Naive thymus-derived CD4-positive, alpha-beta T cell (primary cell): ENCODE measurements at regions not wholly inside any gene's neighbourhood (a gene's known extent, or its start where the extent isn't known, plus 50 kb on each side); places are given as distances from the start of the nearest gene placed in this dataset.

Source experiments
- ATAC-seq: fragments of 150-1000 bp; cut with Tn5 transposase; 2 replicates; pipeline ENCODE4 v1.10.0; 2021; ENCODE audit warnings: mild to moderate bottlenecking, moderate library complexity
- CTCF ChIA-PET: fragments of 350-600 bp; sonication (Branson Sonifier 250); formaldehyde crosslinking; loops from one replicate; lab custom pipeline; 2021; ENCODE audit warnings: antibody characterized with exemption; lab: Charles Lee
- POLR2A ChIA-PET: fragments of 350-600 bp; sonication (Branson Sonifier 250); formaldehyde crosslinking; loops from one replicate; lab custom pipeline; 2021; ENCODE audit warnings: antibody characterized with exemption, inconsistent platforms; lab: Charles Lee
- DNase-seq, 9 donors: peaks; one replicate each; pipeline versions ENCODE4 v3.0.0 to v3.0.0-alpha.2; 2020 to 2022; ENCODE audit warnings: mixed read lengths in 1 of 9
- H3K27ac ChIP-seq: one replicate; pipeline ENCODE4 v1.7.0; 2013; ENCODE audit warnings: mild to moderate bottlenecking, low read depth, low read length, moderate library complexity
- H3K27me3 ChIP-seq, 2 donors: one replicate each; pipeline ENCODE4 v1.7.0; 2013; ENCODE audit warnings: low read length in 2 of 2, mild to moderate bottlenecking in 2 of 2, moderate library complexity in 2 of 2; ENCODE audit not compliant: control insufficient read depth in 2 of 2, insufficient read depth in 2 of 2
- H3K36me3 ChIP-seq, 3 experiments: 1 replicate in 2 of 3; 2 replicates in 1 of 3; pipeline ENCODE4 v1.7.0; 2013; ENCODE audit warnings: low read length in 3 of 3, mild to moderate bottlenecking in 3 of 3, moderate library complexity in 1 of 3; ENCODE audit not compliant: insufficient read depth in 3 of 3, control insufficient read depth in 2 of 3
- H3K4me1 ChIP-seq, 2 donors: one replicate each; pipeline ENCODE4 v1.7.0; 2013; ENCODE audit warnings: low read length in 2 of 2, mild to moderate bottlenecking in 2 of 2, moderate library complexity in 1 of 2; ENCODE audit not compliant: control insufficient read depth in 2 of 2, insufficient read depth in 2 of 2
- H3K4me3 ChIP-seq: 2 replicates; pipeline ENCODE4 v1.7.0; 2013; ENCODE audit warnings: mild to moderate bottlenecking, low read length
- H3K9me3 ChIP-seq, 3 experiments: 1 replicate in 2 of 3; 2 replicates in 1 of 3; pipeline ENCODE4 v1.7.0; 2013; ENCODE audit warnings: low read length in 3 of 3; ENCODE audit not compliant: control insufficient read depth in 2 of 3
- H3K27ac Mint-ChIP-seq, 9 donors: one replicate each; pipeline ENCODE4 v1.8.0; 2020 to 2022; ENCODE audit warnings: mixed read lengths in 9 of 9, mild to moderate bottlenecking in 8 of 9, moderate library complexity in 5 of 9, inconsistent platforms in 2 of 9
- H3K27me3 Mint-ChIP-seq, 5 donors: one replicate each; pipeline ENCODE4 v1.8.0; 2021 to 2022; ENCODE audit warnings: mixed read lengths in 5 of 5, mild to moderate bottlenecking in 1 of 5
- H3K36me3 Mint-ChIP-seq, 5 donors: one replicate each; pipeline ENCODE4 v1.8.0; 2020 to 2022; ENCODE audit warnings: mixed read lengths in 5 of 5, mild to moderate bottlenecking in 3 of 5, inconsistent platforms in 1 of 5
- H3K4me1 Mint-ChIP-seq, 7 donors: one replicate each; pipeline ENCODE4 v1.8.0; 2020 to 2022; ENCODE audit warnings: mixed read lengths in 7 of 7, mild to moderate bottlenecking in 3 of 7, inconsistent platforms in 1 of 7
- H3K4me3 Mint-ChIP-seq, 10 donors: one replicate each; pipeline ENCODE4 v1.8.0; 2020 to 2022; ENCODE audit warnings: mild to moderate bottlenecking in 10 of 10, mixed read lengths in 10 of 10, moderate library complexity in 6 of 10, inconsistent platforms in 2 of 10
- H3K9me3 Mint-ChIP-seq, 11 donors: one replicate each; pipeline ENCODE4 v1.8.0; 2020 to 2022; ENCODE audit warnings: mixed read lengths in 11 of 11, mild to moderate bottlenecking in 4 of 11, inconsistent platforms in 1 of 11, moderate library complexity in 1 of 11
- intact Hi-C, 2 donors: fragments of 100-400 bp; cut with micrococcal nuclease; formaldehyde crosslinking; loops; one replicate each; pipeline ENCODE4 v1.15.1; 2023

GRCh38 chrX:15150586-15150985, 119.3 kb downstream of the ASB9 start:
- no peak for ATAC-seq
- H3K27ac ChIP-seq, result no peak overlapping the region
- H3K4me3 ChIP-seq, result no peak overlapping the region
- H3K4me1 ChIP-seq, result peaks cover 5 to 11% of the 10 kb centered on the region in 2 donors
- DNase-seq, result no peak
- H3K36me3 Mint-ChIP-seq, result peaks cover 0 to 22% (median 0%) of the 10 kb centered on the region in 5 donors
- no peaks in the 10 kb centered on the region for H3K36me3 ChIP-seq
- H3K9me3 Mint-ChIP-seq, result peaks cover 0 to 10% (median 0%) of the 10 kb centered on the region in 11 donors
- H3K4me3 Mint-ChIP-seq, result peak overlapping the region in 1 of 10 donors; percentile 8
- CTCF ChIA-PET, result no interaction called here
- H3K27ac Mint-ChIP-seq, result peak overlapping the region in 4 of 9 donors; percentile 3 to 93 (median 70)
- peaks cover 7 to 45% (median 21%) of the 10 kb centered on the region in 7 donors for H3K4me1 Mint-ChIP-seq
- POLR2A ChIA-PET, result no interaction called here
- H3K9me3 ChIP-seq, result no peaks in the 10 kb centered on the region
- no peaks in the 10 kb centered on the region for H3K27me3 ChIP-seq
- H3K27me3 Mint-ChIP-seq, result peaks cover 0 to 5% (median 0%) of the 10 kb centered on the region in 5 donors
- intact Hi-C loops, result loop anchor here (2.0 to 10.0 kb wide), 2 partner anchors 54 to 644 kb away; partner anchors contain the start of gene ZRSR2 (in 1 of the 2)

GRCh38 chrX:15146515-15146914, 123.4 kb downstream of the ASB9 start:
- Histone ChIP-seq H3K4me3 (no peak overlapping the region), H3K27ac (no peak overlapping the region), H3K27me3 (no peaks in the 10 kb centered on the region), H3K4me1 (peaks cover 4 to 5% of the 10 kb centered on the region in 2 donors), H3K36me3 (no peaks in the 10 kb centered on the region), H3K9me3 (no peaks in the 10 kb centered on the region)
- DNase-seq (peak in 1 of 9 donors; percentile 4), ATAC-seq (no peak)
- H3K4me1 Mint-ChIP-seq, result peaks cover 7 to 44% (median 28%) of the 10 kb centered on the region in 7 donors
- peaks cover 0 to 11% (median 0%) of the 10 kb centered on the region in 5 donors for H3K36me3 Mint-ChIP-seq
- ChIA-PET CTCF (no interaction called here), POLR2A (no interaction called here)
- H3K27ac Mint-ChIP-seq, result no peak overlapping the region
- peaks cover 0 to 7% (median 0%) of the 10 kb centered on the region in 5 donors for H3K27me3 Mint-ChIP-seq
- H3K9me3 Mint-ChIP-seq, result peaks cover 0 to 3% (median 0%) of the 10 kb centered on the region in 11 donors
- H3K4me3 Mint-ChIP-seq, result no peak overlapping the region
- intact Hi-C loops, result loop anchor here (10.0 kb wide), 4 partner anchors 188 to 1502 kb away; partner anchors contain the start of genes FANCB (in 1 of the 2), MOSPD2 (in 1 of the 2) and PIGA (in 1 of the 2)

GRCh38 chrX:15143825-15144121, 126.1 kb downstream of the ASB9 start:
- no peaks in the 10 kb centered on the region for H3K27me3 ChIP-seq
- Mint-ChIP-seq H3K9me3 (peaks cover 0 to 1% (median 0%) of the 10 kb centered on the region in 11 donors), H3K27me3 (peaks cover 0 to 7% (median 0%) of the 10 kb centered on the region in 5 donors), H3K4me1 (peaks cover 4 to 27% (median 17%) of the 10 kb centered on the region in 7 donors), H3K4me3 (no peak overlapping the region), H3K27ac (no peak overlapping the region), H3K36me3 (peaks cover 0 to 6% (median 0%) of the 10 kb centered on the region in 5 donors)
- no peaks in the 10 kb centered on the region for H3K9me3 ChIP-seq
- H3K4me1 ChIP-seq, result peaks cover 0 to 5% of the 10 kb centered on the region in 2 donors
- no peak overlapping the region for H3K27ac ChIP-seq
- CTCF ChIA-PET, result interaction anchor here (1.0 kb wide), 1 partner anchor 1048 kb away, joined by 3 read pairs; no protein-coding TSS in a partner anchor
- ATAC-seq (no peak), DNase-seq (no peak)
- intact Hi-C loops, result loop anchor here (1.0 to 10.0 kb wide), 11 partner anchors 36 to 1637 kb away; partner anchors contain the start of genes FANCB (in 2 of the 2), MOSPD2 (in 2 of the 2) and PIGA (in 1 of the 2)
- no peaks in the 10 kb centered on the region for H3K36me3 ChIP-seq
- no peak overlapping the region for H3K4me3 ChIP-seq
- POLR2A ChIA-PET, result no interaction called here

- ChIA-PET CTCF (interaction anchor here (1.0 to 1.1 kb wide), 3 partner anchors 59 to 1048 kb away, joined by 3 read pairs; no protein-coding TSS in a partner anchor), POLR2A (no interaction called here)
- Mint-ChIP-seq H3K4me3 (peak overlapping the region in 9 of 10 donors; percentile 10 to 77 (median 58)), H3K9me3 (peaks cover 0 to 1% (median 0%) of the 10 kb centered on the region in 11 donors), H3K27ac (peak overlapping the region in 6 of 9 donors; percentile 17 to 91 (median 70)), H3K4me1 (peaks cover 4 to 23% (median 17%) of the 10 kb centered on the region in 7 donors), H3K27me3 (peaks cover 0 to 3% (median 0%) of the 10 kb centered on the region in 5 donors), H3K36me3 (peaks cover 0 to 2% (median 0%) of the 10 kb centered on the region in 5 donors)
- Histone ChIP-seq H3K27ac (no peak overlapping the region), H3K36me3 (no peaks in the 10 kb centered on the region), H3K9me3 (no peaks in the 10 kb centered on the region), H3K4me3 (no peak overlapping the region), H3K4me1 (peaks cover 0 to 5% of the 10 kb centered on the region in 2 donors), H3K27me3 (no peaks in the 10 kb centered on the region)
- ATAC-seq (peak; percentile 63), DNase-seq (peak in 7 of 9 donors; percentile 5 to 45 (median 39))
- intact Hi-C loops, result loop anchor here (1.0 to 10.0 kb wide), 11 partner anchors 36 to 1636 kb away; partner anchors contain the start of genes FANCB (in 2 of the 2), MOSPD2 (in 2 of the 2) and PIGA (in 1 of the 2)
Observed at GRCh38 chrX:15143050-15143824, 126.6 kb downstream of the ASB9 start.

- Mint-ChIP-seq H3K4me3 (peak overlapping the region in 8 of 10 donors; percentile 15 to 77 (median 62)), H3K36me3 (peaks cover 0 to 2% (median 0%) of the 10 kb centered on the region in 5 donors), H3K4me1 (peaks cover 4 to 17% (median 16%) of the 10 kb centered on the region in 7 donors), H3K27ac (peak overlapping the region; percentile 5 to 94 (median 82)), H3K9me3 (peaks cover 0 to 1% (median 0%) of the 10 kb centered on the region in 11 donors), H3K27me3 (peaks cover 0 to 3% (median 0%) of the 10 kb centered on the region in 5 donors)
- intact Hi-C loops, result loop anchor here (1.0 to 10.0 kb wide), 9 partner anchors 16 to 1635 kb away; partner anchors contain the start of genes FANCB (in 1 of the 2), MOSPD2 (in 1 of the 2) and PIGA (in 1 of the 2)
- Histone ChIP-seq H3K27me3 (no peaks in the 10 kb centered on the region), H3K27ac (no peak overlapping the region), H3K4me3 (peak overlapping the region; percentile 10), H3K4me1 (peaks cover 0 to 5% of the 10 kb centered on the region in 2 donors), H3K9me3 (no peaks in the 10 kb centered on the region), H3K36me3 (no peaks in the 10 kb centered on the region)
- DNase-seq (peak in 2 of 9 donors; percentile 2), ATAC-seq (no peak)
- CTCF ChIA-PET, result interaction anchor here (1.1 to 1.2 kb wide), 2 partner anchors 1047 to 1104 kb away, joined by 3 read pairs; no protein-coding TSS in a partner anchor
- POLR2A ChIA-PET, result no interaction called here
Observed at GRCh38 chrX:15142084-15142715, 127.7 kb downstream of the ASB9 start.

- Histone ChIP-seq H3K36me3 (no peaks in the 10 kb centered on the region), H3K9me3 (no peaks in the 10 kb centered on the region), H3K27ac (no peak overlapping the region), H3K27me3 (no peaks in the 10 kb centered on the region), H3K4me1 (no peaks in the 10 kb centered on the region), H3K4me3 (no peak overlapping the region)
- Mint-ChIP-seq H3K36me3 (peaks cover 0 to 4% (median 0%) of the 10 kb centered on the region in 5 donors), H3K4me1 (peaks cover 0 to under 1% (median under 1%) of the 10 kb centered on the region in 7 donors), H3K4me3 (no peak overlapping the region), H3K27ac (no peak overlapping the region), H3K27me3 (peaks cover 0 to 2% (median 0%) of the 10 kb centered on the region in 5 donors), H3K9me3 (peaks cover 0 to 5% (median 0%) of the 10 kb centered on the region in 11 donors)
- ATAC-seq, result no peak
- DNase-seq, result no peak
- ChIA-PET POLR2A (no interaction called here), CTCF (no interaction called here)
- intact Hi-C loops, result no loop called here
Observed at GRCh38 chrX:15136795-15137194, 133.1 kb downstream of the ASB9 start.
